HUES48 (cell line): ENCODE measurements at regions not wholly inside any gene's neighbourhood (a gene's known extent, or its start where the extent isn't known, plus 50 kb on each side); places are given as distances from the start of the nearest gene placed in this dataset.

ENCODE experiments used
- H3K27ac ChIP-seq: one replicate; pipeline ENCODE4 v1.7.0; 2013; ENCODE audit warnings: low read depth, low read length, inconsistent platforms
- H3K27me3 ChIP-seq: 2 replicates; pipeline ENCODE4 v1.6.1; 2013; ENCODE audit warnings: mild to moderate bottlenecking, low read length; ENCODE audit not compliant: control insufficient read depth, insufficient read depth
- H3K36me3 ChIP-seq: 2 replicates; pipeline ENCODE4 v1.6.1; 2013; ENCODE audit warnings: low read length; ENCODE audit not compliant: control insufficient read depth, insufficient read depth
- H3K4me1 ChIP-seq: 2 replicates; pipeline ENCODE4 v1.6.1; 2013; ENCODE audit warnings: mild to moderate bottlenecking, low read length; ENCODE audit not compliant: control insufficient read depth, insufficient read depth
- H3K4me3 ChIP-seq: 2 replicates; pipeline ENCODE4 v1.5.1; 2013; ENCODE audit warnings: mild to moderate bottlenecking, low read depth, low read length
- H3K9ac ChIP-seq: 2 replicates; pipeline ENCODE4 v1.6.1; 2013; ENCODE audit warnings: mild to moderate bottlenecking, low read depth, low read length, moderate library complexity
- H3K9me3 ChIP-seq: 2 replicates; pipeline ENCODE4 v1.6.1; 2013; ENCODE audit warnings: low read length; ENCODE audit not compliant: control insufficient read depth, insufficient read depth

DNA sequence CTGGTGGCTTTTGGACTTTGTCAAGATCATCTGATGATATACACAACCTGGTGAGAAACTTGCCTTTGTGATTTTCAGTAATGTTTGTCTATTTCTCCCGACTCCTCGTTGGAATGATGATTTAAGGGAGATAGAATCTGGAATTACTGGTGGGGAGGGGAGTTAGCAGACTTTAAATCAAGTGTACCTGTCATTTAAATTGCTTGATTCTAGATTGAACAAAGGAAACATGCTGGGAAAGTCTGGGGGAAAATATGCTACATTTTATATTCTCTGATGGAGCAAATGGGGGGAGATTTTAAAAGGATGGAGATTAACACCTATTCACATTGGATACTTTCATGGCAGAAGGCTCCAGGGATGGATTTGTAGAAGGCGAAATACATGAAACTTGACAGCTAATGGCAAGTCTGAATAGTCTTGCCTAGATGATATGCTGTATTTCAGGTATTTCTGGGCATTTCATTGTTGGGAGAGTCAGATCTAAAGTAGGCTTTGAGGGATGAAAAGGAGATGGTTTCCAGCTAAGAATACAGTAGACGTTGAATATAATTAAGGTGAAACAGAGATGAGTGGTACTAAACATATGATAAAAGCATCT lies 189.1 kb upstream of the PDZRN3 start:
- Histone ChIP-seq H3K9me3 (no peaks in the 10 kb centered on the region), H3K4me3 (no peak overlapping the region), H3K4me1 (peaks cover 13% of the 10 kb centered on the region; the same call in 1 of the 2 replicates), H3K27ac (no peak overlapping the region), H3K36me3 (no peaks in the 10 kb centered on the region), H3K27me3 (no peaks in the 10 kb centered on the region; the same call in 1 of the 2 replicates), H3K9ac (no peak overlapping the region)

- no peak overlapping the region for H3K27ac ChIP-seq
Observed at GRCh38 chr3:73813291-73813690, 188.6 kb upstream of the PDZRN3 start.

DNA sequence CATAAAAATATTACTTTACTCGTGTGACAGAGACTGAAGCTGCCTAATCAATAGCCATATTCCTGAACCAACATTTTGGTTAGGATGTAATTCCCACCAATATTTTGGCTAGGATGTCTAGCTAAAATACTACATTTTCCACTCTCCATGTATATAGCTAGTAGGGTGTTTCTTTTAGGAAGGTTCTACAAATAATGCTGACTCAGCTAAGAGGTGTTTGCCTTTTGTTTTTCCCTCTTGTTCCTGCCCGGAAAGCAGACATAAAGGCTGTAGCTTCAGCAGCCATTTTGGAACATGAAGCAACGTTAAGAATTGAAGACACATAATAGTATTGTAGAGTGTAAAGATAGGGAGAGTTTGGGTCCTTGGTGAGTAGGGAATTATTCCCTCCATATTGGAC lies 187.3 kb upstream of the PDZRN3 start:
- Histone ChIP-seq H3K27me3 (no peaks in the 10 kb centered on the region; the same call in 1 of the 2 replicates), H3K4me3 (no peak overlapping the region), H3K9me3 (no peaks in the 10 kb centered on the region), H3K27ac (no peak overlapping the region), H3K4me1 (peaks cover 8% of the 10 kb centered on the region; the same call in 1 of the 2 replicates), H3K9ac (no peak overlapping the region), H3K36me3 (no peaks in the 10 kb centered on the region)

More at GRCh38 chr3:73813291-73813690, 188.6 kb upstream of the PDZRN3 start:
- H3K9ac ChIP-seq, result no peak overlapping the region
- no peaks in the 10 kb centered on the region for H3K9me3 ChIP-seq
- no peaks in the 10 kb centered on the region for H3K36me3 ChIP-seq
- peaks cover 13% of the 10 kb centered on the region; the same call in 1 of the 2 replicates for H3K4me1 ChIP-seq
- no peaks in the 10 kb centered on the region; the same call in 1 of the 2 replicates for H3K27me3 ChIP-seq
- H3K4me3 ChIP-seq, result no peak overlapping the region

GRCh38 chr3:73808862-73809509 lies 184.2 kb upstream of the PDZRN3 start:
- no peaks in the 10 kb centered on the region for H3K9me3 ChIP-seq
- no peak overlapping the region for H3K4me3 ChIP-seq
- no peaks in the 10 kb centered on the region for H3K27me3 ChIP-seq
- H3K9ac ChIP-seq, result no peak overlapping the region
- no peak overlapping the region for H3K27ac ChIP-seq
- no peaks in the 10 kb centered on the region for H3K4me1 ChIP-seq
- H3K36me3 ChIP-seq, result no peaks in the 10 kb centered on the region

- Histone ChIP-seq H3K9me3 (no peaks in the 10 kb centered on the region), H3K4me3 (no peak overlapping the region), H3K36me3 (no peaks in the 10 kb centered on the region), H3K9ac (no peak overlapping the region), H3K27me3 (no peaks in the 10 kb centered on the region), H3K4me1 (no peaks in the 10 kb centered on the region), H3K27ac (no peak overlapping the region)
Observed at GRCh38 chr3:73805435-73805834, 180.7 kb upstream of the PDZRN3 start.

DNA sequence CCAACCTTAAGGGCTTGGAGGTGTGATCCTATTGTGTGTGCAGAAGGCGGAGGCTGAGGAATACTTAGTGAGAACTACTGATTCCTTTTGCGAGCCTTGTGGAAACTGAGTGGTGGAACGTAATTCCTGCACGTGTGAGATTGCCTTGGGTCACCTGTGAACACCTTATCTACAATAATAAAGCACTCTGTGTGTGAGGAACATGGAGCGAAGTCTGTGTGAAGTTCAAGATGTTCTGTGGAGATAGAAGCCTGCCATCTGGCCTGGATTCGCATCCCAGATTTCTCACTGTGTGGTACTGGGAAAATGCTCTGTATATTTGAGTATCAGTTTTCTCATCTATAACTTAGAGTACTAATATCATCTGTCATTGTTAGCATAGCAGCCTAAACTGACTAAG lies 179.5 kb upstream of the PDZRN3 start:
- no peaks in the 10 kb centered on the region for H3K36me3 ChIP-seq
- H3K9me3 ChIP-seq, result no peaks in the 10 kb centered on the region
- no peak overlapping the region for H3K4me3 ChIP-seq

GRCh38 chr3:73801444-73801843 lies 176.7 kb upstream of the PDZRN3 start:
- H3K4me1 ChIP-seq, result no peaks in the 10 kb centered on the region
- H3K27ac ChIP-seq, result no peak overlapping the region
- no peaks in the 10 kb centered on the region for H3K9me3 ChIP-seq
- H3K36me3 ChIP-seq, result no peaks in the 10 kb centered on the region
- no peak overlapping the region for H3K9ac ChIP-seq
- no peak overlapping the region for H3K4me3 ChIP-seq
- H3K27me3 ChIP-seq, result no peaks in the 10 kb centered on the region

More for the DNA sequence above, 179.5 kb upstream of the PDZRN3 start:
- no peak overlapping the region for H3K27ac ChIP-seq
- no peaks in the 10 kb centered on the region for H3K4me1 ChIP-seq
- H3K9ac ChIP-seq, result no peak overlapping the region
- H3K27me3 ChIP-seq, result no peaks in the 10 kb centered on the region

DNA sequence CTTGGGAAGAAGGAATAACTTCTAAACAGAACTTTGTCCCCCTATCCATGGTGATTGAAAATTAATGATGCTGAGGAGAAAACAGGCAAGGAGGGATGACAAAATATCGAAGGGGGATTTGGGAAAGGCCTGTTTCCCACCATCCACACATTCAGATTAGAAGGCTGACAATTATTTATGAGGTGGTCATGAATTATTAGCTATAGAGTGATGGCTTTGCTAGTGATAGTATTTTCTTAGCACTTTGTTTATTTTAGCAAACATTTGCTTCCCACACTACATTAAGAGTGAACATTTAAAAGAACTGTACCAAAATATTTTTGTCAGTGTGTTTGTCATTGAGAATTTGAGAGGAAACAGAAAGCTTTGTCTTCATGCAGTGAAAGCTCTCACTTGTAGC lies 172.6 kb upstream of the PDZRN3 start:
- no peak overlapping the region for H3K4me3 ChIP-seq
- no peaks in the 10 kb centered on the region for H3K36me3 ChIP-seq
- H3K9ac ChIP-seq, result no peak overlapping the region
- no peak overlapping the region for H3K27ac ChIP-seq
- no peaks in the 10 kb centered on the region for H3K4me1 ChIP-seq
- no peaks in the 10 kb centered on the region for H3K9me3 ChIP-seq
- H3K27me3 ChIP-seq, result no peaks in the 10 kb centered on the region

DNA sequence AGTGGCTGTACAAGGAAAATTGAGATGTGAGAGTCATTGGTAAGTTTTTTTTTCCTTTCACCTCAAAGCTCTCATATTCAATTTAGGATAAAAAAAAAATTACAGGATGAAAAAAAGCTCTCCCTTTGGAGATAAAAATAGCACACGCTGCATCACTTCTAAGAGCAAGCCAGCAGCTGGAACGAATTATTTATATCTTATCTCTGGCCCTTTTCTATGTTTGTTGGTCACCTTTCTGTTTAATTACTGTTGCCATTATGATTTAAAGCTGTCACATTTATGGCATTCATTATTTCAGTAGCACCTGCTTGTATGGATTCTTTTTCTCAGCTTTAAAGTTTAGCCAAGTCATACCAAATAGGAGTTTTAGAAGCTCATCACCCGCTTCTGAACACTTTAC lies 171.6 kb upstream of the PDZRN3 start:
- H3K27me3 ChIP-seq, result no peaks in the 10 kb centered on the region
- no peaks in the 10 kb centered on the region for H3K9me3 ChIP-seq
- H3K27ac ChIP-seq, result no peak overlapping the region
- H3K36me3 ChIP-seq, result no peaks in the 10 kb centered on the region
- H3K9ac ChIP-seq, result no peak overlapping the region
- H3K4me1 ChIP-seq, result no peaks in the 10 kb centered on the region
- H3K4me3 ChIP-seq, result no peak overlapping the region

GRCh38 chr3:73791356-73791755 lies 166.6 kb upstream of the PDZRN3 start:
- H3K27me3 ChIP-seq, result no peaks in the 10 kb centered on the region
- no peak overlapping the region for H3K27ac ChIP-seq
- H3K9me3 ChIP-seq, result no peaks in the 10 kb centered on the region
- no peaks in the 10 kb centered on the region for H3K4me1 ChIP-seq
- H3K36me3 ChIP-seq, result no peaks in the 10 kb centered on the region
- no peak overlapping the region for H3K9ac ChIP-seq
- H3K4me3 ChIP-seq, result no peak overlapping the region

DNA sequence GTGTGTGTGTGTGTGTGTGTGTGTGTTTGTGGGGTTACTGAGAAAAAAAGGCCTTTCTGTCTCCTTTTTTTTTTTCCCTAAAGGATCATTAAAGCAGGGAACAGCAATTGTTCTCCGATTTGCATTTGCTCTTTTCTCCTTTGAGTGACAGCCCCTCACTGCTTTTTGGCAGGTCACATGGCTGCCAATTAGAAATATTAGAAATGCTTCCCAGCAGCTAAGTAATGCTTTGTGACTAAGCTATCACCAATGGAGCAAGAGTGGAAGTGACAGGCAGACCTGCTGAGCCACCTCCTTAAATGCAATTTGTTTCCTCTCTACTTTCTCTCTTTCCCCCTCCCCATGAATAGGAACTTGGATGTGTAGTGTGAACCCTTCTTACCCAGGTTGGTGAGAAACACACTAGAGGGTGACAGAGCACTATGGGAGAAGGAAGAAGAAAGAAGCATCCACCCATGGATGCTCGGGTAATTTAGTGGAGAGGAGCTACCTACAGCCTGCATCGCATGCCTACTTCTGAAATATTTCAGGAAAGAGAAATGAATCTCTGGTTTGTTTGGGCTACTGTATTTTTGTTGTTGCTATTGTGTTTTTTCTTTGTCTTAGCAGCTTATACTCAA lies 165.2 kb upstream of the PDZRN3 start:
- Histone ChIP-seq H3K27me3 (no peaks in the 10 kb centered on the region), H3K27ac (no peak overlapping the region), H3K9me3 (no peaks in the 10 kb centered on the region), H3K9ac (no peak overlapping the region), H3K36me3 (no peaks in the 10 kb centered on the region), H3K4me3 (no peak overlapping the region), H3K4me1 (no peaks in the 10 kb centered on the region)
